ENCODE measurements at regions not wholly inside any gene's neighbourhood (a gene's known extent, or its start where the extent isn't known, plus 50 kb on each side); places are given as distances from the start of the nearest gene placed in this dataset.
"Not testable (repeated sequence)": the region's sequence is repeated elsewhere in the genome, so short reads cannot be mapped to it uniquely, and the experiment has no call there.

DNA sequence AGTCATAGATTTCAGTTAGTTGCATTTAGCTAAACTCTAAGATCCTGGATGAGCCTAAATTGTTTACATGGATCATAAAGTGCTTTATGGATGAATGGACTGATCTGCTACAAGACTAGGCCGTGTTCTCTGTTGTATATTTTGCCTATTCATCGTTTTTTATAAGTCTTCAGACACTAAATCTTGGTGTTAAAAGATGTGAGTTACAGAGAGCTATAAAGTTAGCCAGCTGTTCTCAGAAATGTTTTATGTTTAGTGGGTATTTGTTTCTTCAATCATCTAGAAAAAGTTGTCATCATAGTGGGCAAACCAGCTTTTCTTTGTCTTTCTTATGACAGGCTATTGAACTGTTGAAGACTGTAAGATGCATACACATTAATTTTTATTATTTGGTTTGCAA lies 585.8 kb upstream of the SEMA6A start:
- DNase-seq (ENCODE audit: low spot score), result no peak

DNA sequence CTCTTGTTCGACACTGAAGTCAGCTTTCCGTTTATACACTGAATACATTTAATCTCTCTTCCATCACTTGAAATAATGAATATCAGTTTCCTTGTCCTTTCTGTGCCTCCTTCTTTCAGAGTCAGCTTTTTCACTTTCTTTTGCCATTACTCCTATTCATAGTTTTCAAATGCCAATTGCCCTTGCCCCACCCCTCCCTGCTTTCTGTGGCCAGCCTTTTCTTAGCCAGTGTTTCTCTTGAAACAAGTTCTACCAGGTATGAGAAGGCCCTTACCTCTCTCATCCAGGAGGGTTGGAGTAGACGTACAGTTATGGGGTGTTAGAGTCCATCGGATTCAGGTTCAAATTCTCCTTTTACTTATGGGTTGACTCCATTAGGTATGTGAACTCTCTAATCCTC lies 574.7 kb upstream of the SEMA6A start:
- DNase-seq (ENCODE audit: low spot score), result no peak

DNA sequence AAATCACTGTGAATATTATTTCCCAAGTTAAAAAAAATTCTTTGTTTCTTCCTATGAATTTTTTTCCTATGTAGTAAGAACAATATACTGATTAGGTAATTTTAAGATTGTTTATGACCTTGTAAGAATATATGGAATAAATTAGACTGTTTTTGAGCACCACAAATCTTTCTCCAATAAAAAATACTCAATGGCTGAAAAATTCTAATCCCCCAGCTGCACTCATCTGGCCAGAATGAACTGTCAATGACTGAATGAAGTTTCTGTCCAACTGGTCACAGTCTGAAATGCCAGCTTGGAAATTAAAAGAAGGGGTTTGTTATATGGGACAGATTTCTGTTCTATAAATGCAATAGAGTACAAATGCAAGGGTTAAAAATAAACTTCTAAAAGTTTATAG lies 569.5 kb upstream of the SEMA6A start:
- no peak for DNase-seq (ENCODE audit: low spot score)

DNA sequence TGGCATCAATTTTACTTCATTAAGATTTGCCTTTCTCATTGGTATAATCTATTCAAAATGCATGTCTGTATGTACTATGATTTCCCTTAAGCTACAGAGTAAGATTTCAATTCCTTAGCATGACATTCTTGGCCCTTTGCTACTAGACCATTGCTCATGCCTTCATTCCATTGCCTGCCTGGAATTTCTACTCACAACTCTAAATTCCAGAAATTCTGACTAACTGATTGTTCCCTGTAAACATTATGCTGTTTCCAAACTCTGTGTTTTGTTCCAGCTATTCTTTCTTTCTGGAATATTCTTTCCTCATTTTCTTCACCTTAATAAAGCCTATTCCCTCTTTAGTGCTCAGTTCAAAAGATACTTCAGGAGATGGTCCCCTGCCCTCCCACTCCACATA lies 568.8 kb upstream of the SEMA6A start:
- DNase-seq (ENCODE audit: low spot score), result no peak

DNA sequence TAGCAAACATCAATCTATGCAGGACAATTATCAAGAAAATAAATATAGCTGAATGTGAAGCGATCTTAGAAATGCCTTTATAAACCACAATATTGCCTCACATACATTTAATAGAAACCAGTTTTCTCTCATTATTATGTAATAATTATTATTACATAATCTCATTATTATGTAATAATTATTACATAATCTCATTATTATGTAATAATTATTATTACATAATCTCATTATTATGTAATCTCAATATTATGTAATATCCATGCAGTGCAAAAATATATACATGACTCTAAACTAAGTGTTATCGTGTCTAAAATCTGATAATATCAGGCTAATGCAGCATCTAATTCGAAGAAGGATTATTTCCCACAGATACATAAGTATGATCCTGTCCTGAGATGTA lies 563.9 kb upstream of the SEMA6A start:
- no peak for DNase-seq (ENCODE audit: low spot score)

DNA sequence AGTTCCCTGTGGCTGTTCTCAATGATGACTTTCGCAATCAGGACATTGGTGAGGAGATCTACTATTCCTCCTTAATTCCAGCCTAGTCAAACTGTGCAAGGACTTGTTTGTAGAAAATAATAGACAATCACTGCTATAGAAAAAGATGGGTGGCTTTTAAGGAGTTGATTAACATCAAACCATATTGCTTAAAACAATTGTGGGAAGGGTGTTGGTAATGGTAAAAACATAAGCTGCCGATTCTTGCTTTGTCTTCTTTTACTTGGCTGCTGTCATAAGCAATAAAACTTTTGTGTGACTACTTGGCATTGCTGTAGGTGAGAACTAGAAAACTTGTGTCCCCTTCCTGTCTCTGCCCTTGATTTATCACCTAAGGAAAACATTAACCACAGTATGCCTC lies 561.2 kb upstream of the SEMA6A start:
- no peak for DNase-seq (ENCODE audit: low spot score)

DNA sequence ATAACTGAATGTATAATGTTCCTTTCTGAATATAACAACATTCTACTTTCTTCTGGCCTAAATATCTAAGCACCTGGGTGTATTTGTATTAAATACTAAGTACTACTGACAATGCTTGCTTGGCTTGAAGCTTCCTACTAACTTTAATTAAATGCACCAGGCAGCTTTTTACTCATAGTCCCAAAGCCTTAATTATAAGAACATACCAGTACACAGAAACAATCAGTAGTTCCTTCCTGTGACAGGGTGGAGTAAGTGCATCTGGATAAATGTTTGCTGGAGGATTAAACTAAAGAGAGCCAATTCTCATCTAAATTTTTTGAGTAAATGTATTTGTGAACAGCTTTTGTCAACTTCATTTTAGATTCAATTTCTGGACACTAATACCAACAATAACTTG lies 558.6 kb upstream of the SEMA6A start:
- DNase-seq (ENCODE audit: low spot score), result no peak

DNA sequence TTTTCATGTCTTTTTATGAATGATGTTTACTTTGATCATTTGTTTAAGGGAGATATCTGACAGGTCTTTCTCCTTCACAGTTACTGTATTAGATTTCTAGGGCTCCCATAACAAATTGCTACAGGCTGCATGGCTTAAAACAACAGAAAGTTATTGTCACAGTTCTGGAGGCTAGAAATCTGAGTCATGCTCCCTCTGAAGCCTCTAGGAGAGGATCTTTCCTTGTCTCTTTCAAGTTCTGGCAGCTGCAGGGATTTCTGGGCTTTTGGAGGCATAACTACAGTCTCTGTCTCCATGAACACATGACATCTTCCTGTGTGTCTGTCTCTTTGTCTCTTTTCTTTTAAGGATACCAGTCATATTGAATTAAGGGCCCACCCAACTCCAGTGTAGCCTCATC lies 557.3 kb upstream of the SEMA6A start:
- DNase-seq (ENCODE audit: low spot score), result no peak

DNA sequence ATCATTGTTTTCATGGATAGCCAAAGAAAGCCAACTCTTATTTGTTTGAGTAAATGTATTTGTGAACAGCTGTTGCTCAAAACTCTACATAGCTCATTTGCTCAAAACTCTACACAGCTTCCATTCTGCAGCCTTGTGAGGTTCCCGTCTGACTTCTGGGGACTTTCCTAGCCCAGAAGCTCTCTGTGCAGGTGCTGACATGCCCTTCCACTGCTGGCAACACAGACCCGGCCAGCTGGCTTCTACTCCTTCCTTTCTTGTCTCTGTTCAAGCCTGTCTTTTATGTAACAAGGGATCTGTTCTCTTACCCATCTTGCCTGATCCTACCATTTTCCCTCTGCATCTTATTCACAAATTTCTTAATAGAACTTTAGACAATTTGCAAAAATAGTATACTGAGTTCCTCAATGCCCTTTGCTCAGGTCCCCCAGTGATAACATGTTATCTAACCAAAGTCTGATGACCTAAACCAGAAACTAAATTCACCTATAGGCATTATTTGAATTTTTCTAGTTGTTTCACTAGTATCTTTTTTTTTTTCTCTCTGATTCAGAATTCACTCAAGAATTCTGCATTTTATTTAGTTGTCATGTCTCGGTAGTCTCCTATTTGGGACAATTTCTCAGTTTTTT lies 556.5 kb upstream of the SEMA6A start:
- DNase-seq (ENCODE audit: low spot score), result no peak

DNA sequence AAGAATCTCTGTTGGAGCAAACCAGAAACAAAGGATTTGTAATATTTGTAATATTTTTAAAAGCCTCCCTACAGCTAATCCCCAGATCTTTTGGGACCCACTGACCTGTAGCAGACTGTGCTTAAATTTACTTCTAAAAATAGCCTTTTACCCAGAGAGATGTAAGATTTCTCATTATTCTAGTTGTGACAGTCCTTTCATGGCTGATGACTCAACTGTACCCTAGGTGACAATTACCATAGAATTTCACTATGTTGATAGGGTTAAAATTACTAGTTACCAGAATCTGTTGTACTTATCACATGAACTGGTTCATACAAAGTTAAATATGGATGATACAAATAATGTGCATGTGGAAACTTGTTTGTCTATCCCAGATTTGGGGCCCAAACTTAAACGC lies 543.9 kb upstream of the SEMA6A start:
- DNase-seq (ENCODE audit: low spot score), result no peak

DNA sequence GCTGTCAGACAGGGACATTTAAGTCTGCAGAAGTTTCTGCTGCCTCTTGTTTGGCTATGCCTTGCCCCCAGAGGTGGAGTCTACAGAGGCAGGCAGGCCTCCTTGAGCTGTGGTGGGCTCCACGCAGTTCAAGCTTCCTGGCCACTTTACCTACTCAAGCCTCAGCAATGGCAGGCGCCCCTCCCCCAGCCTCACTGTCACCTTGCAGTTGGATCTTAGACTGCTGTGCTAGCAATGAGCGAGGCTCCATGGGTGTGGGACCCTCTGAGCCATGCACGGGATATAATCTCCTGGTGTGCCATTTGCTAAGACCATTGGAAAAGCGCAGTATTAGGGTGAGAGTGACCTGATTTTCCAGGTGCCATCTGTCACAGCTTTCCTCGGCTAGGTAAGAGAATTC lies 542.7 kb upstream of the SEMA6A start:
- not testable (repeated sequence) for DNase-seq (ENCODE audit: low spot score)

DNA sequence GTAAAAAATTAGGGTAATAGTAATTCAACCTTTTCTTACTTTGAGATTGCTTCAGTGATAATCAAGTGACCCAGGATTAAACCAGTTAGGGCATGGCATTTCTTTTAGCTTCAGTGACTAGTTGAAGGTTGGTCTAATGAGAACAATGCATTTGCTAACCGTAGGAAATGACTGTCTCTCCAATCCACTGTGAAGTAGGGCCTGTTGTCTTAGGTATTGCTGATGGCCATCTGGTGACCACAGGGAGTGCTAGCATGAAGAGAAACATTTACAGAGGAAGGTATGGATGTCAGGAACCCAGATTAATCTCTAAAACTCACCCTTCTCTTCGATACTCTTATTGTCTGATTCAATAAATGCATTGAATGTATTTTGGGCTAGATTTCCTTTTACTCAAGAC lies 535.9 kb upstream of the SEMA6A start:
- no peak for DNase-seq (ENCODE audit: low spot score)

DNA sequence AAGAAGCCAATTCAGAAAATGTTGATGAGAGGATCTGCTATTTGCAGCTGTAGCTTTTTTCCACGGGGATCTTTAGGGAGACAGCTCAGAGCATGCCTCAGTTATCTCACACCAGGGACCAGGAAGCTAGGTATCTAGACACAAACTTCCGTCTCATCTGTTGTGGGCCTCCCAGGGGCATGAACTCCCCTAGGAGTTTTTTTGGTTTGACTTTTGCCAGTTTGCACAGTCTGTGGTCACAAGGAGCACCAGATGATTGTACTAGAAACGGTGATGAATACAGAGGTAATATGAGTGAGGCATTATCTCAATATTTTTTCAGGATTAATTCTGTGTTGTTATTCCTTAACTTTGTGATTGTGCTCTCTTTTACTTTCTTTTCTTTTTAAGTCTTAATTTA lies 533.2 kb upstream of the SEMA6A start:
- DNase-seq (ENCODE audit: low spot score), result no peak

DNA sequence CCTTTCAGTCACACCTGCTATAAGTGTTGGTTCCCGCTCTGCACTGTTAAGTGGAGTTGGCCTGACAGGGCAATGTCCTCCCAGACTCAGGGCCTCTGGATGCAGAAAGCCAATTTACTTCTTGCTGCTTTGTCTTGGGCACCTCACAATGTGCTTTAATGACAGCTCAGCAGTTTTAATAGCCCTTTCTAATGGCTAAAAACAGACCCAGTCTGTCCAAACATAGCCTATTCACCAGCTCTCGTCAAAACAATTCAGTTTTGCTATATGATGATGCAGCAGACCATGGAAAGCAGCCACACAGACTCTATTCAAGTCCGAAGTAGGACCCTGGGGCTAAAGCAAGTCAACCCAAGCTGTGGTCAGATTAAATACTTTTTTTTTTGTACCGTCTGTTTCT lies 529.1 kb upstream of the SEMA6A start:
- DNase-seq (ENCODE audit: low spot score), result peak; percentile 12

DNA sequence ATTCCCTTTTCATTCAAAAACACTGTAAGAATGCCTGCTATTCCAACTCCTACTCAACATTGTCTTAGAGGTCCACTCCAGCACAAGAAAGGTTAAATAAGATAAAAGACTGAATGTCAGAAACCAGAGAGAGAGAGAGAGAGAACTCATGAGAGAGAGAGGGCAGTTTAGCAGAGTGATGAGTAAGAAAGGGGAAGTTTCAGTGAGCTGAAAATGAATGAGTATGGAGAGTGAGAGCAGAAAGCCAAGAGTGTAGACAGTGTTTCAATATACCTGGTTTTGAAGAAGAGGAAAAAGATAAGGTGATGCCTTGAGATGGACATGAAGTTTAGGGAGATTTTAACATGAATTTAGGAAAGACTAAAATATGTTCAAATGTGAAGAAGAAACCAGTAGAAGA lies 528.0 kb upstream of the SEMA6A start:
- DNase-seq (ENCODE audit: low spot score), result no peak

DNA sequence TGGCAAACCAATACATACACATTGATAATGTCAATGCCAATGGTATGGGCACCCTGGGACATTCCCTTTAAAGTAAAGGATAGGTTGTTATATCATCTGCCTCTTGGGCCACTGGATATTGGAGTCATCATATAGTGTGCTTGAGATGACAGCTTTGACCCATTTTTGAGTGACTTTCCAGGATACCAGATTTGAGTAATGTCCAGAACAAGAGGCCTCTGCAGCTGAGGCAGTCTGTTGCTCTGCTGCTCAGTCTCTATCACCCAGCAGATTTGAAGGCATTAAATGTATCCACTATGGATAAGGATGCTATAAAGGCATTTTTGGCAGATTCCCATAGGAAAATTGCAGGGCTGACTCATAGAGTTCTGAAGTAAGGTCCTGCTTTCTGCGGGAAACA lies 525.6 kb upstream of the SEMA6A start:
- no peak for DNase-seq (ENCODE audit: low spot score)

DNA sequence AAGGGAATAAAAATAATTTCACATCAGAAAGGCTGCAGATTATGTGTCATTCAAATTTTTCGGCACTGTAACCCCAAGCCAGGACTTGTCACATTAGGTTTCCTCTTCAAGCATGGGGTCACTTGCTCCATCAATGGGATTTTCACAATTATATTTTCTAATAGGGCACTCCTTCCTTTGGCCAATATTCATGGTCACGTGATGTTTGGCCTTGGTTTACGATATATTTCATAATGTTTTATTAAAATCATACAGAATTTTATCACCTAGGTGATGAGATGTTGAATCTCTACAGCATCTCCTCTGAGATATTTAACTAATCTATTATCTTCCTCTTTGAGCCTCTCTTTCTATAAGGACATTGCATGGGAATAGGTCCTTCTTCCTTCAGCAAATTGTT lies 523.5 kb upstream of the SEMA6A start:
- DNase-seq (ENCODE audit: low spot score), result no peak

DNA sequence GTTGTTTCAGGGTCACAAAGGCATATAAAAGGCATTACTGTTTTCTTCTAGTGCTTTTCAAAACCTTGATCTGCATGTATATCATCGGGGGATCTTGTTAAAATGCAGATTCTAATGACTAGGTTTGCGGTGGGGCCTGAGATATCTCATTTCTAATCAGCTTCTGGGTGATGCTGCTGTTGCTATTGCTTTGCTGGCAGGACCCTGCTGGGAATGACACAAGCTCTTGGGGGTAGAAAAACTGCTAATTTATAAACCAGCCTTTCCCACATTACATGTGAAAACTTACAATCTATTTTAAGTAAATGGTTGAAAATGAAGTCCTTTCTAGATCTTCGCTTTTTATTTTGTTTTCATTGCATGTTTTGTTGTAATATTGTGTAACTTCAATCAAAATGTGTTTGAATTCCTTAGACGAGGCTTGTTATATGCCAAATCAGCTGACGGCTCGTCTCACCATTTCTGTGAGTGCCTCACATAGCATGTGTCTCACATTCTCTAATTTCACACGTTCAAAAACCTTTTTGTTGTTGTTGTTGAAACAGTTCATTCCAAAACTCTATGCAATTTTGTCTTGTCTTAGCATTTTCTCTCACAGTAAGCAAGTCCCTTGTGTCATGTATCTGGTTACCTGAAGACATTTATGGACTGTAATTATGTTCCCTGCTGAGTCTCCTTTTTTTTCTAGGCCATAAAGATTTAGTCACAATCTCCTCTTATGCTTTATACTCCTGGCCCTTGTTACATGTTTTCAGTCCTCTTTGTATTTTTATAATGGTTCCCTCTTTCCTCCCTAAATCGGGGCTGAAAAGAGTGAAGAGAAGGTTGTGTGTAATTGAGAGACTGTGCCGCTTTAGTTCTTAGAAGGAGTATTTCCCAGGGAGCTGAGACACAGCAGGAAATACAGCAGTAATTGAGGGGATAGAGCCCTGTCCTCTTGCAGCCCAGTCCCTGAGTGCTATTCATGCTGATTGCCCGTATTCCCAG lies 521.0 kb upstream of the SEMA6A start:
- DNase-seq (ENCODE audit: low spot score), result no peak

DNA sequence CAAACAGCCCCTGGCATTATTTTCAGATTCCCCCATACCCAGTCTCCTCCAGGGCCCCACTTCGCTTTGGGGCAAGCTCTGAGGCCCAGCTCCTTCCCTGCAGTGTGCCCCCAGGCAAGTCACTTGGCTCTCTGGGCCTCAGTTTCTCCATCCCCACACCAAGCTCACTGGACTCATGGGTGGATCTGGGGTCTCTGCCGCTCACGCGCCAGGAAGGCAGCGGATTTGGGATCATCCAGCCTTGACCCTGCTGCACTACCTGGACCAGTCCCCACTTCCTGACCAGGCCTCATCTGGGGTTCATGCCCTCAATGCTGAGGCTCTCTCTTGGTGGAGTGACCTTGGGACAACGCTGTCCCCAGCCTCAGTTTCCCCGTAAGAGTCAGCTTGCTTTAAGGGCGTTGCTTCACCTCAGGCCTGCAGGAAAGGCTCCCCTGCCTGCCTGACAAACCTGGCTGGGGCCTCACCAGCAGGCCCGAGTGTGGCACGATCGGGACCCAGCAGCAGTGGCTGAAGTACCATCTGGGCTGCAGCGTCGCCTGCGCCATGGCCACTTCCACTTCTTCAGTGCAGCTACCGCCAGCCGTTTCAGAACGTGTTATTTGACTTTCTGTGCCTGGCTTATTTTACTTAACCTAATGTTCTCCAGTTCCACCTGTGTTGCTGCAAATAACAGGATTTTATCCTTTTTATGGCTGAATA lies 519.6 kb upstream of the SEMA6A start:
- no peak for DNase-seq (ENCODE audit: low spot score)

DNA sequence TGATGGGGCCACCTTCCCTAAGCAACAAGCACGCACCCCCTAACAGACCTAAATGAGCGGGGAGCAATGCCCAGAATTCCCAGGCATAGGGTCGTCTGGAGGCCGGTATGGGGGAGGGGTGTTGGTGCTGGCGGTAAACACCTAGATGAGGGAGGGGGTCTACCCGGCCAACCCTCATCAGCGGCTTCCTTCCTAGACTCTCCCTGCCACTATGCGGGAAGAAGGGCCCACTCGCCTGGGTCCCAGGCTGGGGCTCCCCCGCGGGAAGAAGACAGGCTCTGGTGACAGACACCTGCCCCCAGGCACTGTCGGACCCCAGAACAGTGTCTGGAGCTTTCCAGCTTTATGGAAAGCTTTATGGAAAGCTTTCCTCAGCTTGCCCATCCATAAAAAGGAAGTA lies 519.0 kb upstream of the SEMA6A start:
- no peak for DNase-seq (ENCODE audit: low spot score)

DNA sequence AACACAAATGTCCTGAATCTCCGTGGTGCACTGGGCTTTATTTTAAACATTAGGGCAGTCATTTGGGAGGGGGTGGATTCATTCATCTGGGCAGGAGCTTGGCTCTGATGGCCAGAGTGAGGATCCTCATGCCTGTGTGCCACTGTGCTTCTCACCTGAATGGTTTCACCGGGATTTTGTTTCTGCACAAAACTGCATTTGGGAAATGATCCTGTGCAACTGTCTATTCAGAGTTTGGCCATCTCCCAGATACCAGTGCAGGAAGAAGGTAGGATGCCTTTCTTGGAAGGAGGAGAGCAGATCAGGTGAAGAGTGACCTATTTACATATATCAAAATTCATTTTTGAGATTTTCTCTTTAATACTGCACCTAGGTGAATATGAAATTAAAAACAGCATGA lies 514.4 kb upstream of the SEMA6A start:
- DNase-seq (ENCODE audit: low spot score), result no peak

DNA sequence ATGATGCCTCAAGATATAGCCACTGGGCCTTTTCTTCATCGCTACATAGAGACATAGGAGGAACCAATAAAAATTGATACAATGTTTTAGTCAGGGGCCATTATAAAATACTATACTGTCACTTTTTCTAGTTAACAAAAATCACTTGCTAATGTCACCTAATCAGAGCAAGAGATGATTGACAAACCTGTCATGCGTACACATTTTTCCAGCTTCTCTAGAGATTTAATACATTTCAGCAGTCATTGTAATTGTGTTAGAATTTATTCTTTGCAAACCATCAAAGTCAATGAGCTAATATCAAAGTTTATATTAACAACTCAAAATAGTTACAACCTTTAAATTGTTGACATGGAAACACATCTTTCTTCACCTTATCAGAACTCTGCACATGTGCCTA lies 513.6 kb upstream of the SEMA6A start:
- no peak for DNase-seq (ENCODE audit: low spot score)

DNA sequence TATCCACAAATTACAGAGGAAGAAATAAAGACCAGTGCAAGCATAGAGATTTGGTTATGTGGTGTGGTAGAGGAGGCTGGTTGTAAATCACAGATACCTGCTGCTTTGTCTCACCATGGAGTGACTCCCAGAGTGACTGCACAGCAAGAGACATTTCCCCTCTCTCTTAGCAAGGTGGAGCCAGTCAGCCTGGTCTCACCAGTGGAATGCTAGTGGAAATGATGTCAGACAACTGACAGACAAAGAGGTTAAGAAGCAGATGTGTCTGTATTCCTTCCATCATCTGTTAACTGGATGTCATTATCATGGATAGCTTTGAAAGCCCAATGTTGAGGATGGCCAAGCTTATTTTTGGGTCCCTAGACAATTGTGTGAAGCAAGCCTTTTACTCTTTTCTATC lies 509.4 kb upstream of the SEMA6A start:
- DNase-seq (ENCODE audit: low spot score), result no peak
